Activated CD4-positive, alpha-beta T cell treated with anti-CD3 and anti-CD28 coated beads, Interleukin-2, amount 50 U/mL, for 1 hour (primary cell): ENCODE measurements at regions not wholly inside any gene's neighbourhood (a gene's known extent, or its start where the extent isn't known, plus 50 kb on each side); places are given as distances from the start of the nearest gene placed in this dataset.

Experiments used
- DNase-seq: peaks from one replicate; pipeline ENCODE4 v3.0.0-alpha.2; 2020

DNA sequence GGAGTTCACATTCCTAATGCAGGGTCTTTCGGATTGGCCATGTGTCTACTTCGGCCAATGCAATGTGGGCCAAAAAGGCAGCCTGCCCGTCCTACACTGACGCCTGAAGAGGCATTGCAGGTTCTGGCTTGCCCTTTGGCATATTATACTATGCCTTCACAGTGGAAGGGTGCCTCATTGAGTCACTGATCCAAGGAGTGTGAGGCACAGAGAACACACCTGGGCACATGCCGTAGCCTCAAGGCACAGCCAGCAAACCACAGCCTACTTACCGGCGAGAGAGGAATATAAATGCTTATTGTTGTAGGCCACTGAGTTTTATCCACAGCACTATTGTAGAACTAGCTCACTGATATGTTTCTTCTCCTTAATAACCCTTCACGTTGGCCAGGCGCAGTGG lies 409.6 kb downstream of the GADD45G start:
- no peak for DNase-seq

DNA sequence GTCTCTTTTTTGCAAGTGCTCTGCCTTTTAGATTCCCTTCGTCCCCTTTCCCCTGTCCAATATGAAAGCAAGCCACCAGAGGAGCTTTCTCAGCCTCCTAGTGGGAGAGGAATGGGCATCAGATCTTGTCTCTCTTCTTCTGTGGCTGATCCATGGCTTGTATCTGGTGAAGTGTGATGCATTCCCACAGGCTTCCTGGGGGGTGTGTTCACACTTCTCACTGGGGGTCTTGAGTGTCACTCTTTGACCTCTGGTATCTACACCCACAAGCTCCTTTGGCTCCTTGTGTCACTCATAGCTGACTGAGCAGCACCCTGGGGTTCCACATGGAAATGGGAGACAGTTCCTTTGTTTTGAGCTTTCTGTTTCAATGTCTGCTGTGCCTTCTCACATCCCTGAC lies 411.5 kb downstream of the GADD45G start:
- DNase-seq = no peak

DNA sequence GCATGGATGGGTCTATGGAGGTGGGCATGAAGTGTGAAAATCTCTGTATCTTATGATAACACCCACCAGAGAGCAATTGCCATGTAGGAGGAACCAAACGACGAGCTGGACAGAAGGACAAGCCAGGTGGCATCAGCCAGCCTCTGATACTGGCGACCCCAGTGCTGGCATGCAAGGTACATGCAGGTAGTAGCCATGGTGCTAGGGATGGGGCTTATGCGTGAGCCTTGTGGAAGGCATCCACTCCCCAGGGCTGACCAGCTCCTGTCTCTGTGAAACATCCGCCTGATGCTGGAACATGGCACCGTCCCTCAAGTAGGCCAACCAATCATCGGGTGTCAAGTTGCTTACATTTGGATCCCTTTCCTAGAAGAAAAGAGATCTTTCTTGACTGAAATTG lies 412.9 kb downstream of the GADD45G start:
- no peak for DNase-seq

DNA sequence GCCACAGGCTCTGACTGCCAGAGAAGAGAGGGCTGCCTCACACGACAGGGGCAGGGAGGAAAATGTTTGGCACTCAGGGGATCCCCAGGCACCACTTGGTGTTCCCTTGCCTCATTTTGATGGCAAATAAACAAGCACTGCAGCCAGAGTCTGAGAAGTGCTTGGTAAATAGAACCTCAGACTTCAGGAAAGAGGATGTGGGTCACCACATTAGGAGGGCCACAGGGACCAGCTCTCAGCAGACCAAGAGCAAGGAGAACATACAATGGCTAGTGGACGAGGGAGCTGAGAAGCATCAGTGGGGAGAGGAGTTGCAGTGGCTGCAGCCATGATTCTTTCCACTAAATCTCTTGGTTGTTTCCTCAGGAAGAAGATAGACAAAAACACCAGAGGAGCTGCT lies 413.9 kb downstream of the GADD45G start:
- DNase-seq = no peak

DNA sequence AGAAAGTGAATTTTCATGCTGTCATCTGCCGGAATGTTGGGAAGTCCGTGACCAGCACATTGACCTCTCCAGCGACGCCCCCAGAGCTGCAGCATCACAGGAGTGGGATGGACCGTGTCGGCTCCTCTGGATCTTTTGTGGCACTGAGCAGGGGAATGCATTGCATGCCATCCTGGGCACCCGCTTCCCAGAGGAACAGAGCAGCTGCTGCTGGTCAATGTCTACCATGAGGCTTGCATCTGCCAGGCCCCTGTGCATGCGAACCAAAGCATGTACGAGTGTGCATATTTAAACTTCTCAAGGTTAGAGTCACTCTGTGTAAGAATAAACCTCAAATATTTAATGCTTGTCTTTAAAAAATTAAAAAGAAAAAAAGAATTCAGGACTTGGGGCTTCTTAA lies 414.8 kb downstream of the GADD45G start:
- DNase-seq = no peak

DNA sequence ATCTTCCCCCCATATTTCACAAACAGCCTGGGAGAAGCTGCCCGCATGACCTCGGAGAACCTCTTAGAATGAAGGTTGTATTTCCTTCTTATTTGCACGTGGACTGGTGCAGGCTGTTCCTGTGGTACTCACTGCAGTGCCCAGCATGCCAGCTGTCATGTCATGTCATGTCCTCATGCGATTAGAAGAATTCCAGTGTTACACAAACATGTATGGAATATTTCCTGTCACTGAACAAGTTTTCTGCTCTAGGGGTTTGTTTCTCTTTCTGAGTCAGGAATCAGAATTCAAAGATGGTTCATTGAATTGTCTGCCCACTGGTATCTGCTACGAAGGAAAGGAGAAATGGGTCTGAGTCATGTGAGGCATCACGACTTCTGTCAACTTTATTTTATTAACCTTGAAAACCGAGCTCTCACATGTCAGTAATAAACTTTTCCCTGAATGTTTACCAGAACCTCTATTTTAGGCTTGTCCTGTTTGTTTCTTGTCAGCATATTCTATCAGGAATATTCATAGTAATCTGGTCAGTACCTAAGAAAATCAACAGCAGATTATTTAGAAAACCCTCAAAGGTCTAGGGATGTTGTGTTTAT lies 415.6 kb downstream of the GADD45G start:
- DNase-seq = no peak

DNA sequence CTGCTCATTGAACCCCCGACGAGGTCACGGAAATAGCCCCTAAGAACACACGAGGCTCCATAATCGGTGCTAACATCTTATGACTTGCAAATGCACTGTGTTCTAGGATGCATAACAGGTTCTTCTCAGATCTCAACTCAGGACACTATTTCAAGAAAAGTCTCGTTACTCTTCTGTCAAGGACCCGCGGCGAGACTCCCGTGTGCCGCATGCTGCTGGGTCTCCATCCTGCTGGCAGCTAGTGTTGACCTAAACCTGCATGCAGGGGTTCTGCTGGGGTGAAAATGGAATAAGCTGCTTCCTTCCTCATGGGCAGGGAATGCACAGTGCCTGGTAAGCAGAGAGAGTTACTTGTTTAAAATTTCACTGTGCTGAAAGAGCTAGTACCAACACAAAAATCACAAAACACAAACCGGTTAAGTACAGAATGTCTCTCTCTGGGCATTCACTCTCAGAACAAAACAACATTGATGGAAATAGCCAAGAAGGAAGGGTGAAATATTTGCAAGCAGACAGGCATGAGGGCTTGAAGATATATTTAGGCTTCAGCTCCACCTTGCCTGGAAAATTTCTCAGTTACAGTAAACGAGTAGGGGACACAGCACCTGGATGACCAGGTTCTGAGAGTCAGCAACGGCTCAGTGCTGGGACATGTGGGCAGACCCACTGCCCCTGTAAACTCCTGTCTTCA lies 416.5 kb downstream of the GADD45G start:
- DNase-seq = no peak

DNA sequence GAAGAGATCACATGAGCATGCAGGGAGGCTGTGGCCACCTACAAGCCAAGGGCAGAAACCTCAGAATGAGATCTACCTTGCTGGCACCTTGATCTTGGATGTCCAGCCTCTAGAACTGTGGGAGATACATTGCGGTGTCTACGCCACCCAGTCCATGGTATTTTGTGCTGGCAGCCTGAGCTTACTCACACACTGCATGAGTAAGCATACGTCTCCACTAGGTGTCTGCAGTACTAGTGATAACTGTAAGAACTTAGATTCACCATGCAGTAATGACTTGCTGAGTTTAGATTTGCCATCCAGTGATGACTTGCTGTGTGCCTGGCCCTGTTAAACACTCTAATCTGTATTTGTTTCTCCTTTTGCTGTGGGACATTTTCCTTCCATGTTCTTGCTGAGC lies 417.7 kb downstream of the GADD45G start:
- DNase-seq = no peak

DNA sequence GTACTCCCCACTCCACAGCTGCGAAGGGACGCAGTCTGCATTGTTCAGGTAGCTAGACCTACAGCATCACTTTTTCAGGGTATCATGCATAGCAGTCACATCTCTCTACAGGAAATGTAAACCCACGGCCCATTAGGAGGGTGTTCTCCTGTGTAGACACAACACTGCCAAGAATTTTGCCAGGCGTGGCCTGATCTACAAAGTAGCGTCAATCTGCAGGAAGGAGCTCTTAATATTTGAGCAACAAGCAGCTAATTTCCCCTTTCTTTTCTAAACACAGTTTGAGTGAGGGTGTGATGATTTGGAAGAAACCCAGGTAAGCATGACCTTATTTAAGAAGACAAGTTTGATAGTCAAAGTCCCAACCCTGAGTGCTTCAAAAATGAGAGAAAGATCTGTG lies 419.0 kb downstream of the GADD45G start:
- DNase-seq = no peak

DNA sequence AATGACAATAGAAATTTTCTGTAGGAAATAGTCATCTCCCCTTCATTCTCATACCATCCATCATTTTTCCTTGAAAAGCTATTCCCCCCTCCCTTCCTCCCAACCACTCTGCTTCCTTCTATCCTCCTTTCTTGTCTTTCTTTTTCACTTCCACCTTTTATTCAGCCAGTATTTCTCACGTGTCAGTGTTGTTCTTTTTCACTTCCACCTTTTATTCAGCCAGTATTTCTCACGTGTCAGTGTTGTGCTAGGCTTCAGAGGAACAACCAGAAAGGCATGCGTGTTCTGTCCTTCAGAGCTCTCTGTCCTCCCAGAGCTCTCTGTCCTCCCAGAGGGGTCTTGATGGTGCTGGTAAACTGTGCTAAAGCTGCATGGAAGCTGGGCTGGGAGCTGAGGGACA lies 419.6 kb downstream of the GADD45G start:
- DNase-seq = no peak

DNA sequence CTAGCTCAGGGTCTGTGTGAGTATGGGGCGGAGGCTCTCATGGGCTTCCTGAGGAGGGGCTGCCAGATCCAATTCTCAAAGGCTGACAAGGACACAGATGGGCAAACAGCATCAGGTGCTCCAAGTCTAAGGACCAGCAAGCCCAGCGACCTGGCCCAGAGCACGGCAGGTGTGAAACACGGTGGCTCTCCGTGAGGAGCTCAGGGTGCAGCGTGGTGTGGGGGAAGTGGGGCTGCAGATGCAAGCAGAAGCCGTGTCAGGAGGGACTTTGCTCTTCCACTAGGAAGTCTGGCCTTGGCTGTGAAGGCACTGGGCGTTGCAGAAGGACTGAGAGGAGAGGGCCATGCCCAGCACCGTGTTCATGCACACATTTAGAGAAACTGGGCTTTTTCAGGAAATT lies 420.0 kb downstream of the GADD45G start:
- no peak for DNase-seq

DNA sequence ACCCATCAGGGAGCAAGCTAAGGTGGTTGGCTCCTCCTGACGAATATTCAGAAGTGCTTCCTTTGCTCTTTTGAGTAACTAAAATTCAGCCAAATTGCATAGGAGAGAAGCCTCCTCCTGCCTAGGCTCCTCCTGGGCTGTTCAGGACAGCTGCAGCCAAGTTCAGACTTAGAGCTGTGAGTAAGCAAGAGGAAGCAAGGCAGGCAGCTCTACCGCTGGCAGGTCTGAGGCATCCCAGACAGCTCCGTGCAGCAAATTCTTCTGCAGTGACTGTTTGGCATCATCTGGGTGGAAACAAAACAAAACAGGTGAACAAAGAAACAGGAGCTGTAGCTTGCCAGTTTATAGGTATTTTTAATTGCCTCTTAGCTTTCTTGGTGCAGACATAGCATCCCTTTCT lies 421.0 kb downstream of the GADD45G start:
- no peak for DNase-seq

DNA sequence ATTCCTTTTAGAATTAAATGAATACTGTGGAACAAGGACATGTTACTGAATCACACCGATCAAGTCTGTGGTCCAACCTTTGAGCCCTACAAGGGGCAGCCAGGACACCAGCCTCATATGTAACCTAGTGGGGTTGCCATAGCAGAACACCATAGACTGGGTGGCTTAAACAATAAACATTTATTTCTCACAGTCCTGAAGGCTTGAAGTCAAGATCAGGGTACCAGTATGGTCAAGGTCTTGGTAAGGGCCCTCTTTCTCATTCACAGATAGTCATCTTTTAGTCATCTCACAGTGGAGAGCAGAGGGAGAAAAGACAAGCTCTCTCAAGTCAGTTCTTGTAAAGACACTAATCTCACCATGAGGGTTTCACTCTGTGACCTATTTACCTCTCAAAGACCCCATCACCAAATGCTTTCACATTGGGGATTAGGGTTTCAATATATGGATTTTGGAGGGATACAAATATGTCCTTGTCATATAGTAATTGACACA lies 422.5 kb downstream of the GADD45G start:
- no peak for DNase-seq

DNA sequence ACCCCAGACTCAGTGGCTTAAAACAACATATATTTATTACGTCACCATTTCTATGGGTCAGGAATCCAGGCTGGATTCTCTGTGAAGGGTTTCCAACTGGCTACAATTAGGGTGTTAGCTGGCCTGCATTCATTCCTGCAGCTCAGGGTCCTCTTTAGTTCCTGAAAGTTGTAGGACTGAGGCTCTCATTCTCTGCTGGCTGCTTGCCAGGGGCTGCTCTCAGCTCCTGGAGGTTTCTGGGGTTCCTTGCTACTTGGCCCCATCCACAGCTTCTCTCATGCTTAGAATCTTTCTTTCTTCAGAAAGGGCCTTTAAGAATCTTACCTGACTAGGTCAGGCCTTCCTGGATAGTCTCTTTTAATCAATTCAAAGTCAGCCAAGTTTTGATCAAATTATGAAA lies 424.6 kb downstream of the GADD45G start:
- no peak for DNase-seq

DNA sequence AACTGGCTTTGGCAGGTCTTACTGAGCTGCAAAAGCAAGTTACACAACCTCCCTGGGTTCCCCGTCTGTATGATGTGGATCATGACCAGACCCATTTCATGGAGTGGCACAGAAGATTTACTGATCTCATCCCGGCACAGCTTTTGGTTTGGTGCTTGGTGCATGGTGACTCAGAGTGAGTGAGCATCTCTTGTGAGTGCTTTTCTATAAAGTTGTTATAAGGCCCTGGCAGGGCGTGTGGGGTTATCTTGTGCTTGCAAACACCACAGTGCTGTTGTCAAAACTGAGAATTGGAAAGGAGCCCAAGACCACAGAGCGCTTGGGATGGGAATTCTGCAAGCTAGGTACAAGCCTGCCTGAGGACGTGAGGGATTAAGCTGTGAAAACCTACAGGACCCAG lies 425.2 kb downstream of the GADD45G start:
- no peak for DNase-seq

DNA sequence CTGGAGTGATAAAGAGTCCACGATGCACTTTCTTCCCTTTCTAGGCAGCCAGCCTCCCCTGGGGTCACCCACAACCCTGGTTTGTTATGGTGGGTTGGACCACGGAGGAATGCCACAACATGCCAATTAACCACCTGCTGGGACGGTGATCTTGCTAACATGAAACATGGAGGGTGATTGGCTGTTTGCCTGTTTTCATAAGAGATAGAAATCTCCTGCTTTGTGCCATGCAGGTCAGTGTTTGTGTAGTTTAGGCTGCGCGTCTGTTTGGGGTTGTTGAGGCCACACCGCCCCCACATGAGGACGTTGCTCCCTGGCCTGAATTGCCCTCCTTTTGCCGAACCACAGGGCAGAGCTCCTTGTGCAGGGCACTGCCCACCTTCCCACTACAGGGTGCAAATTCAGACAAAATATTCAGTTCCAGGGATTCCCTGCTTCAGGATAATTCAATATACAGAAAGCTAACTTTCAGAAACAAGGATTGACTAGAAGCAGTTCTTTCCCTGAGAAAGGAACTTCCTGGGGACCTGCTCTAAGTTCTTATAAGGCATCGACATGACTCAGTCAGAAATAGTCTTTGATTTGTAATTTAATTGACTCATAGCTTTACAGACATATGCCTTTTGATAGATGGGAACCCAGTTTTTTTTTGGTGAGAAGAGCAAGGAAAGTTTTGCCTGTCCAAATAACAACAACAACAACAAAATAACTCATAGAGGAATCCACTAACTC lies 427.6 kb downstream of the GADD45G start:
- DNase-seq = no peak

DNA sequence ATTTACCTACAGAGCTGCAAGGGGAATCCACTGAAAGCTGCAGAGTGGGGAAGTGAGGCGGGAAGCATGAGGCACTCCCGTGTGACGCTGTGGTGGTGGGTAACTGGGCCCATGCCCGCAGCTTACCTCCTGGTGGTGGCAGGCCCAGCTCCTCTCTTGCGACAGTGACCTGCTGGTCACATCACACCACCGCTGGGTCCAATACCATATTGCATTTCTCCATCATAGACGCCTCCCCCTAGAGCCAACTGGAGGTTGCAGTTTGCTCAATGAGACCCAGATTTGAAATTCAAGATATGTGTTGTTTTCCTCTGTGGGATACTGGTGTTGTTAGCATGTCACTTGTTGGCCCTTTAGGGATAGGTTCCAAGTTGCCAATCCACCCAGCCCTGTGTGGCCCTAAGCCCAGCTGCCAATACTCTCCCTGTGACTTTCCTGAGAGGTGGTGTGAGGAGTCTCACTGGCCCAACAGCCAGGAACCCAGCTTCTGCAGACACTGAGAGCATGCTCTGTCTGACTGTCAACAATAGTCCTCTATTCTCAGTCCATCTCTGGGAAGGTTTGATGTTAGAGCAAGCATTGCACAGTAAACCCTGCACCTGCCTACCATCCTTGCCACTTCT lies 428.3 kb downstream of the GADD45G start:
- no peak for DNase-seq

DNA sequence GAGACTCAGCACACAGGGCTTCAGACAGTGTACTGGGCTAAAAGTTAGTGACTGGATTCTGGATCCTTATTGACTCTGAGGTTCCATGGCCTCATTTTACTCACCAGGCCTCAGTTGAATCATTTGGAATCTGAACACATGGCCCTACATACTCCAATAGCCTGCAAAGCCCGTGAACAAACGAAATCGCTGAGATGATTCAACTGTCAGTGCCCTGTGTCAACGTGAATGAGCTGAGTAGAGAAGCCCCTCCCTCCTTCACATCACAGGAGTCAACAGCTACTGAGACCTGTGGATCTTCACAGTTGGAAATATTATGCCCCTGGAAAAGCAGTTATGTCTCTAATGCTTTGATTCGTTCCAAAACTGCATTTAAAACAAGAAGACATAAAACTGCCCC lies 429.3 kb downstream of the GADD45G start:
- DNase-seq = no peak

DNA sequence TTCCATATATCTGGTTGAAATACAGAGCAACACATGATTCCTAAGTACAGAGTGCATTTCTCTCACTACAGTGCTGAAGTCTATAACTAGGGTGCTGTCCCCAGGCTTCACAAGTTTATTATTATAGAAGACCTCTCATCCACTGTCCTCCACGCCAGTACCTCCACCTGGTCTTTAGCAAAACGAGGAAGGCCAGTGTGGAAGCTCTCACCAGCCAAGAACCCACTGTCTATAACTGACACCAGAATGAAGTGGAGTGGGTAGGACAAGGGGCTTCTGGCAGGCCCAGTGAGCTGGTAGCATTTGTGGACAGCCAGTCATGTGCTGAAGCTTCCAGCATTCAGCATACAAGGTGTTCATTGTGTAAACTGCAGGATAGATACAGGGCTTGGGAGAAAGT lies 430.7 kb downstream of the GADD45G start:
- no peak for DNase-seq

DNA sequence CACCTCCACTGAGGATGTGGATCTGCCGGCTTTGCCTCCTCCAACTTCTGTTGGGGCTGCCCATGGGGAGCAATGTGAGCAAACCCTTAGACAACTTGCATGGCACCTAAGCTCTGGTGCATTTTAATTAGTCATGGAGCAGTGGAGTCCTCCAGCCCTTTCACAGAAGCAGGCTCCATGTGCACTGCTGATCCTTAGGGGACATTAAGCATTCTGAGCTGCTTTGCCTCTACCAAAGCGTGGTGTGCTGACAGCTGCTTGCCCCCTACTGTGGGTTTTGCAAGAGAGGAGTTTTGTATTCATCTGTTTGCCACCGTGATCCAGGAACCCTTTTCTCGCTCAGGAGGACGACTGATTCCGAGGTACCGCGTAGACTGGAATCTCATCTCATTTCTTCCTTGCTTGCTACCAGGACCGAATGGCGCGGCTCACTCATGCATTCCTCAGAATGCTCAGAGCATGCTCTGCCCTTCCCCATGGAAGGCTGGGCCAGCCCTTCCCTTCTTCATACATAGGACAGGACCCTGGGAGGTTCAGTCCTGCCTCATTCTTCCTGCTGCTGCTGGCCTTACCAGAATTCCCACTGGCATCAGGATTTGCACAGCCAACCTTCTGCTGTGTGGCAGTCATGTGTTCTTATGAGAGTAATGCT lies 432.5 kb downstream of the GADD45G start:
- DNase-seq = no peak

DNA sequence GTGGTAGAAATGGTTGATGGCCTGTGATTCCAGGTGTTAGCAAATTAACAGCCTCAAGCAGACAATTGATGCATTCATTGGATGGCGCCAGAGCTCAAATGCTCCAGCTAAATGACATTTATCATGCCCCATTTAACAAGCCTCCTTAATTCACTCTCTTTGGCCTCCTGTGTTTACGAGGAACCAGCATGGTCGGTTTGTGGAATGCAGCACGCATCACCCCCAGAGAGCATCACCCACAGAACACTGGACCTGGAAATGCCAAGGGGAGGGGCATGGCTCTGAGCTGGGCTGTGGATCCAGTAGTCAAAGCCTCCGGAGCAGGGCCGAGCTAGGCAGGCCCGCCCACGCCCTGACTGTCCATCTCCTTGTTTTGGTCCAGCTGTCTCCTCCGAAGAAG lies 434.0 kb downstream of the GADD45G start:
- no peak for DNase-seq

DNA sequence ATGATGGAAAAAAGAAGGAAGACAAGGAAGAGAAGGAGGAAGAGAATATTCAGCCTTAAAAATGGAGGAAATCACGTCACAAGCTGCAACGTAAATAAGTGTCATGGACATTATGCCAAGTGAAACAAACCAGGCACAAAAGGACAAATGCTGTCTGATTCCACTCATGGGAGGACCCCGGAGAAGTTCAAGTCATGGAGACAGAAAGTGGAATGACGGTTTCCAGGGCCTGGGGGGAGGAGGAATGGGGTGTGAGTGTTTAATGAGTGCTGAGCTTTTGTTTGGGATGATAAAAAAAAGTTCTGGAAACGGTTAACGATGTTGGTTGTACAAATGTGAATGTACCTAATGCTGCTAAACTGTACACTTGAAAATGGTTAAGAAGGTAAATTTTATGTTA lies 439.5 kb downstream of the GADD45G start:
- DNase-seq = no peak

DNA sequence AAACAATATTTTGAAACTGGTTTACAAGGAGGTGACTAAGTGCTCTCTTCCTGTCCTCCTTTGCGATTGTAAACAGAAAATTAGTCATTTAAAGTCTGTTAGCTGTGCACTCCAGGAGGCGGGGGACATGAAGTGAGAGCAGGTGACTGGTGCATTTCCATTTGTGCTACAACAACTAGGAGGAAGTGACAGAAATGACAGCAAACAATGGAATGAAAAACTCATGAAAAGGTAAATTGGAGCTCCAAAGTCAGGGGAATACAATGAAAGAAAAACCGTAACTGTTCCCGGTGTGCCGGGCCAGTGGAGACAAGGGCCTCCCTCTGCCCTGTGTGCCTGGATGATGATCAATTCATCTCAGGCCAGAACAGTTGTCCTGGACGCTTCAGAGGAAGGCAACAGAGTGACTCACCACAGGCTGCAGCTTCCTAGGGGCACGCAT lies 439.9 kb downstream of the GADD45G start:
- no peak for DNase-seq
